Endothelial cell of umbilical vein (primary cell): ENCODE measurements at regions not wholly inside any gene's neighbourhood (a gene's known extent, or its start where the extent isn't known, plus 50 kb on each side); places are given as distances from the start of the nearest gene placed in this dataset.

ENCODE experiments used
- BruUV-seq: library from RNA; stranded (reverse); fragments of 400-500 nt; replicated peaks from 2 replicates; lab custom pipeline; 2021; lab: Mats Ljungman, UMichigan
- CTCF ChIA-PET: fragments of 300-600, 350-600 bp; sonication (Branson Sonifier 250); formaldehyde crosslinking; loops from one replicate; lab custom pipeline; 2021; ENCODE audit warnings: antibody characterized with exemption, inconsistent platforms; lab: Charles Lee
- POLR2A ChIA-PET: fragments of 300-600, 350-600 bp; sonication (Branson Sonifier 250); formaldehyde crosslinking; loops from one replicate; lab custom pipeline; 2021; ENCODE audit warnings: antibody characterized with exemption, inconsistent platforms; lab: Charles Lee
- DNase-seq: peaks from one replicate; pipeline ENCODE4 v3.0.0-alpha.2; 2011; ENCODE audit warnings: low read depth, low spot score
- FAIRE-seq: peaks from 2 replicates; lab custom pipeline; 2011; peaks lifted over from hg19 to GRCh38; lab: Jason Lieb, UNC
- H2AFZ ChIP-seq: 2 replicates; pipeline ENCODE4 v1.6.0; 2012; ENCODE audit warnings: low read depth, low read length, control low read depth, inconsistent platforms
- H3K27ac ChIP-seq: 2 replicates; pipeline ENCODE4 v1.5.1; 2011; ENCODE audit warnings: low read depth, mild to moderate bottlenecking, control low read depth, low read length, moderate library complexity; ENCODE audit not compliant: insufficient read depth
- H3K27me3 ChIP-seq, 2 experiments: 2 replicates each; pipeline versions ENCODE4 v1.6.0 to v1.6.1; 2011; ENCODE audit warnings: low read length in 2 of 2, mixed read lengths in 1 of 2; ENCODE audit not compliant: control insufficient read depth in 2 of 2, insufficient read depth in 2 of 2
- H3K36me3 ChIP-seq, 2 experiments: 2 replicates in 1 of 2; 3 replicates in 1 of 2; pipeline ENCODE4 v1.5.1; 2011; ENCODE audit warnings: low read length in 2 of 2, mild to moderate bottlenecking in 1 of 2, moderate library complexity in 1 of 2; ENCODE audit not compliant: control insufficient read depth in 2 of 2, insufficient read depth in 2 of 2; ENCODE audit errors: extremely low read depth in 1 of 2
- H3K4me1 ChIP-seq: 3 replicates; pipeline ENCODE4 v1.5.1; 2011; ENCODE audit warnings: mild to moderate bottlenecking, low read length; ENCODE audit not compliant: control insufficient read depth, insufficient read depth; ENCODE audit errors: extremely low read depth
- H3K4me2 ChIP-seq: 2 replicates; pipeline ENCODE4 v1.6.1; 2011; ENCODE audit warnings: low read length, control low read depth, mixed read lengths; ENCODE audit not compliant: insufficient read depth
- H3K4me3 ChIP-seq, 3 experiments: fragments of 200-600 bp in 1 of 3; sonication (generic), shearing (Covaris generic) in 1 of 3; replicated peaks in 1 of 3; 2 replicates each; pipeline ENCODE4 v1.5.1; 2011 to 2016; ENCODE audit warnings: control low read depth in 3 of 3, low read length in 3 of 3, mild to moderate bottlenecking in 2 of 3, inconsistent platforms in 1 of 3, low read depth in 1 of 3, moderate library complexity in 1 of 3; ENCODE audit not compliant: insufficient read depth in 1 of 3
- H3K79me2 ChIP-seq: 2 replicates; pipeline ENCODE4 v1.6.0; 2012; ENCODE audit warnings: low read length, inconsistent platforms; ENCODE audit not compliant: control insufficient read depth, insufficient read depth
- H3K9ac ChIP-seq: replicated peaks from 2 replicates; pipeline ENCODE3; 2011; ENCODE audit warnings: low read length, control low read depth; ENCODE audit not compliant: insufficient read depth; ENCODE audit errors: extremely low read depth
- H3K9me1 ChIP-seq: replicated peaks from 3 replicates; pipeline ENCODE4 v1.6.0; 2011; ENCODE audit warnings: mild to moderate bottlenecking, low read length; ENCODE audit not compliant: control insufficient read depth, insufficient read depth; ENCODE audit errors: extremely low read depth
- H3K9me3 ChIP-seq: replicated peaks from 2 replicates; pipeline ENCODE4 v1.5.1; 2012; ENCODE audit warnings: low read length, inconsistent platforms; ENCODE audit not compliant: control insufficient read depth, insufficient read depth
- H4K20me1 ChIP-seq: replicated peaks from 2 replicates; pipeline ENCODE3; 2011; ENCODE audit warnings: mild to moderate bottlenecking, low read length; ENCODE audit not compliant: control insufficient read depth, insufficient read depth; ENCODE audit errors: extremely low read depth
- CTCF ChIP-seq, 2 donors: IDR thresholded peaks; 1 replicate in 1 of 2; 2 replicates in 1 of 2; pipeline ENCODE4 v1.5.1; 2011; ENCODE audit warnings: low read length in 2 of 2, mild to moderate bottlenecking in 2 of 2, moderate library complexity in 2 of 2, control low read depth in 1 of 2, inconsistent platforms in 1 of 2, low read depth in 1 of 2; ENCODE audit not compliant: insufficient read depth in 1 of 2; ENCODE audit errors: extremely low read depth in 1 of 2
- EZH2 ChIP-seq: IDR thresholded peaks from 2 replicates; pipeline ENCODE4 v1.6.1; 2012; ENCODE audit warnings: borderline replicate concordance, low read depth, mild to moderate bottlenecking, moderate library complexity, low read length, inconsistent platforms; ENCODE audit not compliant: severe bottlenecking
- GATA2 ChIP-seq: IDR thresholded peaks from 2 replicates; pipeline ENCODE4 v1.7.0; 2011; ENCODE audit warnings: low read depth, mild to moderate bottlenecking, moderate library complexity, mixed read lengths, low read length; ENCODE audit not compliant: insufficient read length, insufficient read depth
- MAX ChIP-seq: IDR thresholded peaks from 2 replicates; pipeline ENCODE4 v1.6.1; 2011; ENCODE audit not compliant: insufficient read depth, insufficient read length
- MYC ChIP-seq: IDR thresholded peaks from one replicate; pipeline ENCODE4 v1.6.1; 2011; ENCODE audit warnings: mild to moderate bottlenecking, low read depth, low read length
- POLR2AphosphoS5 ChIP-seq: IDR thresholded peaks from 2 replicates; pipeline ENCODE4 v1.6.1; 2012; ENCODE audit warnings: low read depth, mild to moderate bottlenecking, control low read depth, low read length, moderate library complexity; ENCODE audit not compliant: insufficient read depth
- dilution Hi-C: fragments of 300-500 bp; cut with MboI; formaldehyde crosslinking; loops from one replicate; pipeline ENCODE4 v1.15.0; 2019; ENCODE audit warnings: low sequenced_read_pairs; ENCODE audit not compliant: extremely low pct_ligation_motif_present
- intact Hi-C: fragments of 100-400 bp; cut with micrococcal nuclease; formaldehyde crosslinking; loops from one replicate; pipeline ENCODE4 v1.10.0; 2022

GRCh38 chr15:66923438-66923881, 141.9 kb upstream of the SMAD3 start:
- CTCF ChIA-PET = interaction anchor here (0.7 to 1.3 kb wide), 2 partner anchors 9 kb away, joined by 3 to 4 read pairs; no protein-coding TSS in a partner anchor
- no peak for DNase-seq

More at GRCh38 chr15:66923438-66923881, 141.9 kb upstream of the SMAD3 start:
- intact Hi-C loops = no loop called here
- Histone ChIP-seq H3K4me2 (no peak overlapping the region), H2AFZ (no peak overlapping the region), H3K79me2 (no peaks in the 10 kb centered on the region), H3K4me1 (no peaks in the 10 kb centered on the region), H3K4me3 (no peak overlapping the region), H3K27ac (no peak overlapping the region), H3K27me3 (peaks cover 0 to 3% of the 10 kb centered on the region in 2 experiments), H4K20me1 (no peaks in the 10 kb centered on the region), H3K9me3 (no peaks in the 10 kb centered on the region), H3K36me3 (no peaks in the 10 kb centered on the region), H3K9me1 (no peaks in the 10 kb centered on the region), H3K9ac (no peak overlapping the region)
- TF ChIP-seq POLR2AphosphoS5 (no peak), CTCF (IDR thresholded peaks at IDR 0.05; ENCODE audit: extremely low read depth in 1 of 2, insufficient read depth in 1 of 2, low read depth in 1 of 2, low read length in 2 of 2) (peak; percentile 36 to 54), GATA2 (no peak), EZH2 (no peak), MAX (no peak), MYC (no peak)
- dilution Hi-C loops = no loop called here
- POLR2A ChIA-PET = no interaction called here
- peak; percentile 40 for FAIRE-seq
- no TSS peak for BruUV-seq
